ENCODE measurements at regions not wholly inside any gene's neighbourhood (a gene's known extent, or its start where the extent isn't known, plus 50 kb on each side); places are given as distances from the start of the nearest gene placed in this dataset.

GRCh38 chr4:161143375-161143774 lies 1020.4 kb downstream of the FSTL5 start:
- no peak for DNase-seq
- no peak overlapping the region for H3K27ac ChIP-seq
- WGBS, 2 donors, result 75 to 86% methylated on average over 3 of the region's 3 CpGs
- no peaks in the 10 kb centered on the region for H3K27me3 ChIP-seq
- TF ChIP-seq EP300 (IDR thresholded peaks at IDR 0.05), result no peak
- TF ChIP-seq POLR2AphosphoS5 (IDR thresholded peaks at IDR 0.05), result no peak
- no peak for TF ChIP-seq CTCF (IDR thresholded peaks at IDR 0.05)
- TF ChIP-seq POLR2A (IDR thresholded peaks at IDR 0.05), result no peak
- H3K9me3 ChIP-seq, result no peaks in the 10 kb centered on the region
- no peak overlapping the region for H3K4me3 ChIP-seq
- H3K36me3 ChIP-seq, result no peaks in the 10 kb centered on the region
- no peak for ATAC-seq (ENCODE audit: low FRiP score in 2 of 2)
- no peaks in the 10 kb centered on the region for H3K4me1 ChIP-seq

GRCh38 chr4:161134795-161135194 lies 1029.0 kb downstream of the FSTL5 start:
- Histone ChIP-seq H3K36me3 (no peaks in the 10 kb centered on the region), H3K27me3 (no peaks in the 10 kb centered on the region), H3K4me1 (no peaks in the 10 kb centered on the region), H3K9me3 (peaks cover 0 to 8% (median 1%) of the 10 kb centered on the region in 4 donors), H3K27ac (no peak overlapping the region), H3K4me3 (no peak overlapping the region)
- 49 to 52% methylated on average over 2 of the region's 2 CpGs for WGBS, 2 donors
- DNase-seq (no peak), ATAC-seq (ENCODE audit: low FRiP score in 2 of 2) (no peak)
- no peak for TF ChIP-seq POLR2AphosphoS5 (IDR thresholded peaks at IDR 0.05)
- no peak for TF ChIP-seq CTCF (IDR thresholded peaks at IDR 0.05)
- no peak for TF ChIP-seq POLR2A (IDR thresholded peaks at IDR 0.05)
- no peak for TF ChIP-seq EP300 (IDR thresholded peaks at IDR 0.05)

- TF ChIP-seq CTCF (IDR thresholded peaks at IDR 0.05), result no peak
- no peak for TF ChIP-seq EP300 (IDR thresholded peaks at IDR 0.05)
- no peak for TF ChIP-seq POLR2A (IDR thresholded peaks at IDR 0.05)
- no peak for TF ChIP-seq POLR2AphosphoS5 (IDR thresholded peaks at IDR 0.05)
- ATAC-seq (ENCODE audit: low FRiP score in 2 of 2), result no peak
- H3K36me3 ChIP-seq, result no peaks in the 10 kb centered on the region
- H3K4me3 ChIP-seq, result no peak overlapping the region
- WGBS, 2 donors, result 68 to 71% methylated on average over 4 of the region's 4 CpGs
- no peak for DNase-seq
- H3K4me1 ChIP-seq, result no peaks in the 10 kb centered on the region
- H3K27ac ChIP-seq, result no peak overlapping the region
- H3K9me3 ChIP-seq, result peaks cover 0 to 8% (median 1%) of the 10 kb centered on the region in 4 donors
- H3K27me3 ChIP-seq, result no peaks in the 10 kb centered on the region
Observed at GRCh38 chr4:161133586-161134276, 1030.1 kb downstream of the FSTL5 start.

GRCh38 chr4:161132715-161133425 lies 1030.9 kb downstream of the FSTL5 start:
- Histone ChIP-seq H3K36me3 (no peaks in the 10 kb centered on the region), H3K4me3 (no peak overlapping the region), H3K27me3 (no peaks in the 10 kb centered on the region), H3K4me1 (no peaks in the 10 kb centered on the region), H3K27ac (no peak overlapping the region), H3K9me3 (peaks cover 0 to 7% (median 1%) of the 10 kb centered on the region in 4 donors)
- no peak for ATAC-seq (ENCODE audit: low FRiP score in 2 of 2)
- TF ChIP-seq CTCF (IDR thresholded peaks at IDR 0.05), result no peak
- no peak for TF ChIP-seq POLR2A (IDR thresholded peaks at IDR 0.05)
- no peak for TF ChIP-seq EP300 (IDR thresholded peaks at IDR 0.05)
- no peak for TF ChIP-seq POLR2AphosphoS5 (IDR thresholded peaks at IDR 0.05)
- 80 to 86% methylated on average over 4 of the region's 4 CpGs for WGBS, 2 donors
- no peak for DNase-seq
